ENCODE measurements at regions not wholly inside any gene's neighbourhood (a gene's known extent, or its start where the extent isn't known, plus 50 kb on each side); places are given as distances from the start of the nearest gene placed in this dataset.
A peak's percentile ranks its signal among the peaks of the same experiment; 100 is the strongest.
"Not testable (repeated sequence)": the region's sequence is repeated elsewhere in the genome, so short reads cannot be mapped to it uniquely, and the experiment has no call there.

GRCh38 chr18:24567199-24567598, 106.8 kb downstream of the HRH4 start:
- DNase-seq = peak; percentile 71

- DNase-seq = no peak
Observed at GRCh38 chr18:24570716-24571115, 110.3 kb downstream of the HRH4 start.

GRCh38 chr18:24582771-24583170, 122.3 kb downstream of the HRH4 start:
- DNase-seq = no peak

- DNase-seq = no peak
Observed at GRCh38 chr18:24584205-24584604, 123.8 kb downstream of the HRH4 start.

- DNase-seq = peak; percentile 21
Observed at GRCh38 chr18:24584813-24585212, 124.4 kb downstream of the HRH4 start.

- DNase-seq = no peak
Observed at GRCh38 chr18:24585996-24586566, 125.6 kb downstream of the HRH4 start.

GRCh38 chr18:24586662-24587360, 126.4 kb downstream of the HRH4 start:
- DNase-seq = no peak

GRCh38 chr18:24588440-24588839, 128.0 kb downstream of the HRH4 start:
- no peak for DNase-seq

GRCh38 chr18:24590946-24591345, 130.5 kb downstream of the HRH4 start:
- DNase-seq = no peak

GRCh38 chr18:24593401-24593800, 133.0 kb downstream of the HRH4 start:
- no peak for DNase-seq

- no peak for DNase-seq
Observed at GRCh38 chr18:24593886-24594285, 133.4 kb downstream of the HRH4 start.

GRCh38 chr18:24595561-24596031, 135.2 kb downstream of the HRH4 start:
- peak; percentile 75 for DNase-seq

- peak; percentile 59 for DNase-seq
Observed at GRCh38 chr18:24600076-24600654, 139.7 kb downstream of the HRH4 start.

- DNase-seq = no peak
Observed at GRCh38 chr18:24601585-24601984, 141.1 kb downstream of the HRH4 start.

- DNase-seq = no peak
Observed at GRCh38 chr18:24602201-24602600, 141.8 kb downstream of the HRH4 start.

GRCh38 chr18:24603151-24603550, 142.7 kb downstream of the HRH4 start:
- DNase-seq = no peak

- no peak for DNase-seq
Observed at GRCh38 chr18:24605444-24605843, 145.0 kb downstream of the HRH4 start.

GRCh38 chr18:24609254-24609653, 148.8 kb downstream of the HRH4 start:
- no peak for DNase-seq

- no peak for DNase-seq
Observed at GRCh38 chr18:24611075-24611474, 150.6 kb downstream of the HRH4 start.

- no peak for DNase-seq
Observed at GRCh38 chr18:24613896-24614640, 153.6 kb downstream of the HRH4 start.

GRCh38 chr18:24616653-24617052, 156.2 kb downstream of the HRH4 start:
- no peak for DNase-seq

GRCh38 chr18:24624421-24624820, 164.0 kb downstream of the HRH4 start:
- not testable (repeated sequence) for DNase-seq

- no peak for DNase-seq
Observed at GRCh38 chr18:24627644-24628315, 167.3 kb downstream of the HRH4 start.
